ENCODE measurements at regions not wholly inside any gene's neighbourhood (a gene's known extent, or its start where the extent isn't known, plus 50 kb on each side); places are given as distances from the start of the nearest gene placed in this dataset.

DNA sequence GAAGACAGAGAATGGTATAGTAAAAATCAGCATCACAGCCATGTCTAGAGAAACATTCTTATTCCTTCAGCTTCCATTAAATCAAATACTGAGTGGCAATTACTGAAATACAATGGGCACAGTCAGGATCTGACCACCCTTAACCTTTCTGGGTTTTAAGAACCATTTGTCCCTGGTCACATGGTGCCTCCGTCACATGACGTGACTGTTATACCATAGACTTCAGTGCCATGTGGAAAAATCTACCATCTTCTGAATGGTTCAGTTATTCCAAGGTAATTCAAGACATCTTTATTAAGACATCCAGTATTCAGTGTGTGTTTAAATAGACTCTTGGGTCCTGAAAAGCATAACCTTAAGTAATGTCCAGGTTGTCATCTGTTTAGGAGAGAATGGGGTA, 553.1 kb upstream of the FLRT2 start:
- H3K4me3 Mint-ChIP-seq: no peak overlapping the region
- no peak overlapping the region for H3K27ac Mint-ChIP-seq
- H3K27me3 ChIP-seq (replicated peaks in 1 of 2; ENCODE audit: control insufficient read depth in 2 of 2, extremely low read depth in 1 of 2, insufficient read depth in 2 of 2, low read length in 1 of 2): no peaks in the 10 kb centered on the region
- 80% methylated on average over 1 of the region's 2 CpGs for WGBS (ENCODE audit: insufficient coverage)
- DNase-seq (no peak), ATAC-seq (replicated peaks in 1 of 4) (no peak)
- H3K27ac ChIP-seq (ENCODE audit: low read length): no peak overlapping the region
- H3K27me3 Mint-ChIP-seq: no peaks in the 10 kb centered on the region
- no peak overlapping the region for H3K4me3 ChIP-seq (ENCODE audit: control insufficient read depth in 1 of 2, extremely low read depth in 1 of 2, low read length in 1 of 2)
- no peaks in the 10 kb centered on the region for H3K4me1 Mint-ChIP-seq
- H3K9me3 ChIP-seq: no peaks in the 10 kb centered on the region
- no peaks in the 10 kb centered on the region for H3K36me3 ChIP-seq (ENCODE audit: control insufficient read depth in 2 of 2, extremely low read depth in 1 of 2, insufficient read depth in 1 of 2, low read length in 1 of 2)
- peaks cover 9 to 13% (median 11%) of the 10 kb centered on the region in 3 donors for H3K9me3 Mint-ChIP-seq
- H3K4me1 ChIP-seq (ENCODE audit: control insufficient read depth in 1 of 2, extremely low read depth in 1 of 2, insufficient read depth in 2 of 2, low read length in 2 of 2): no peaks in the 10 kb centered on the region
- POLR2A ChIA-PET: no interaction called here
- H3K36me3 Mint-ChIP-seq: no peaks in the 10 kb centered on the region
- CTCF ChIA-PET: no interaction called here

DNA sequence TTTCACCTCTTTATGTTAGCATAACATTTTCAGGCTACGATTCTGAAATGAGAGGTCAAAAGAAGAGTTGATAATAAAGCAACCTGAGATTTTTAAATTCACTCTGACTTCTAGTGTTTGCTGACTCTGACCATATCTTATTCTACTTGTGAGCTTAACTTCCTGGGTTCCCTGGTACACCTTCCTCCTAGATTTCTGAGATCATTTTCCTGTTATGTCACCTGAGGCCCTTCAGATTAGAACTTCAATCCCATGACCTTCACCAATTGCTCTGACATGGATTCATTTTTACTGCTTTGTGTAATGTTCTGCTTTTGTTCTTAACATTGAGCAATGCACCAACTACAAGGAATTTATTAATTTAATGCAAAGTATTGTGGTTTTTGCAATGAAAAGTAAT, 542.9 kb upstream of the FLRT2 start:
- Mint-ChIP-seq H3K9me3 (peaks cover 9 to 31% (median 19%) of the 10 kb centered on the region in 3 donors), H3K27me3 (no peaks in the 10 kb centered on the region), H3K27ac (no peak overlapping the region), H3K4me1 (no peaks in the 10 kb centered on the region), H3K4me3 (no peak overlapping the region), H3K36me3 (no peaks in the 10 kb centered on the region)
- Histone ChIP-seq H3K4me3 (ENCODE audit: control insufficient read depth in 1 of 2, extremely low read depth in 1 of 2, low read length in 1 of 2) (no peak overlapping the region), H3K9me3 (no peaks in the 10 kb centered on the region), H3K27ac (ENCODE audit: low read length) (no peak overlapping the region), H3K36me3 (ENCODE audit: control insufficient read depth in 2 of 2, extremely low read depth in 1 of 2, insufficient read depth in 1 of 2, low read length in 1 of 2) (no peaks in the 10 kb centered on the region), H3K4me1 (ENCODE audit: control insufficient read depth in 1 of 2, extremely low read depth in 1 of 2, insufficient read depth in 2 of 2, low read length in 2 of 2) (no peaks in the 10 kb centered on the region), H3K27me3 (replicated peaks in 1 of 2; ENCODE audit: control insufficient read depth in 2 of 2, extremely low read depth in 1 of 2, insufficient read depth in 2 of 2, low read length in 1 of 2) (no peaks in the 10 kb centered on the region)
- ATAC-seq (replicated peaks in 1 of 4) (no peak), DNase-seq (no peak)
- WGBS (ENCODE audit: insufficient coverage): no CpG with 5 or more reads among the region's 1 CpG
- POLR2A ChIA-PET: interaction anchor here in 1 of 2 donors (0.7 kb wide), 1 partner anchor 62 kb away, joined by 3 read pairs; no protein-coding TSS in a partner anchor
- CTCF ChIA-PET: no interaction called here

DNA sequence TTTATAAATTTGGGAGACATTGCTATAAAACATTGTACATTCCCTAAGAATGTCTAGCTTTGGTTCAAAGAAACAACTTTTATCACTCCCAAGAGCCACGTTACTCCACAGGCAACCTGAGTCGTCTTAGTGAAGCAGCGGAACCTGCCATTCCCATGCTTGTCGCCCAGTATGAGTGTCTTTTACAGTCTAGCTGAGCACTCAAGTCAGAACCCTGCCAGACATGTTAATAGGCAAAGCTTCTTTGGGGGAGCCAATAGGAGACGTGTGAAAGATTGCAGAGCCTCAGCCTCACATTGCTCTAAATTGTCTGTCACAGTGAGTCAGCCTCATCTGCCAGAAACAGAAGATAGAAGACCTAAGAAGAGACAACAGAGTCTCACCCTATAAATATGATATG, 541.6 kb upstream of the FLRT2 start:
- no peaks in the 10 kb centered on the region for H3K4me1 ChIP-seq (ENCODE audit: control insufficient read depth in 1 of 2, extremely low read depth in 1 of 2, insufficient read depth in 2 of 2, low read length in 2 of 2)
- no peaks in the 10 kb centered on the region for H3K4me1 Mint-ChIP-seq
- no peaks in the 10 kb centered on the region for H3K9me3 ChIP-seq
- no peaks in the 10 kb centered on the region for H3K36me3 Mint-ChIP-seq
- H3K9me3 Mint-ChIP-seq: peaks cover 7 to 28% (median 16%) of the 10 kb centered on the region in 3 donors
- ChIA-PET CTCF (no interaction called here), POLR2A (no interaction called here)
- H3K27ac ChIP-seq (ENCODE audit: low read length): no peak overlapping the region
- no peaks in the 10 kb centered on the region for H3K36me3 ChIP-seq (ENCODE audit: control insufficient read depth in 2 of 2, extremely low read depth in 1 of 2, insufficient read depth in 1 of 2, low read length in 1 of 2)
- no peak overlapping the region for H3K4me3 Mint-ChIP-seq
- no peaks in the 10 kb centered on the region for H3K27me3 Mint-ChIP-seq
- H3K27me3 ChIP-seq (replicated peaks in 1 of 2; ENCODE audit: control insufficient read depth in 2 of 2, extremely low read depth in 1 of 2, insufficient read depth in 2 of 2, low read length in 1 of 2): no peaks in the 10 kb centered on the region
- DNase-seq: no peak
- ATAC-seq (replicated peaks in 1 of 4): no peak
- H3K4me3 ChIP-seq (ENCODE audit: control insufficient read depth in 1 of 2, extremely low read depth in 1 of 2, low read length in 1 of 2): no peak overlapping the region
- 81% methylated on average over 4 of the region's 5 CpGs for WGBS (ENCODE audit: insufficient coverage)
- H3K27ac Mint-ChIP-seq: no peak overlapping the region

DNA sequence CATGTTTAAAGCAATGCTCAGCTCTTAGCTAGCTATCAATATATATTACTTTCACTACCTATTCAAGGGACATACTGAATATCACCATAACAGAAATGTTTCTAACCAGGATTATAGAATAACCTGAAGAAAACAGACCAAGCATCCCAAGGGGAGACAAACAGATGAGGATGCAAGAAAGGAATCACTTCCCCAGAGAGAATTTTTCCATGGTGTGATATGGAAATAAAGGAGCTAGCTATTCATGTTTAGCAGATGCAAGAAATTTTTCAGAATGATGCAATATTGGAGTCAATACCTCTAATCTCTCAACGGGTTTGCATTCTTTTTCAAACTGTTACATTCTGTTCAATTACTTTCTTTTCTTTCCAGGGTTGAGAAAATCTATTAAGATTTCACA, 538.9 kb upstream of the FLRT2 start:
- Mint-ChIP-seq H3K27ac (no peak overlapping the region), H3K36me3 (no peaks in the 10 kb centered on the region), H3K27me3 (no peaks in the 10 kb centered on the region), H3K9me3 (peaks cover 8 to 14% (median 9%) of the 10 kb centered on the region in 3 donors), H3K4me1 (no peaks in the 10 kb centered on the region), H3K4me3 (no peak overlapping the region)
- H3K4me1 ChIP-seq (ENCODE audit: control insufficient read depth in 1 of 2, extremely low read depth in 1 of 2, insufficient read depth in 2 of 2, low read length in 2 of 2): no peaks in the 10 kb centered on the region
- DNase-seq (no peak), ATAC-seq (replicated peaks in 1 of 4) (no peak)
- H3K9me3 ChIP-seq: no peaks in the 10 kb centered on the region
- H3K27me3 ChIP-seq (replicated peaks in 1 of 2; ENCODE audit: control insufficient read depth in 2 of 2, extremely low read depth in 1 of 2, insufficient read depth in 2 of 2, low read length in 1 of 2): no peaks in the 10 kb centered on the region
- no CpG with 5 or more reads among the region's 1 CpG for WGBS (ENCODE audit: insufficient coverage)
- no peak overlapping the region for H3K27ac ChIP-seq (ENCODE audit: low read length)
- no peak overlapping the region for H3K4me3 ChIP-seq (ENCODE audit: control insufficient read depth in 1 of 2, extremely low read depth in 1 of 2, low read length in 1 of 2)
- H3K36me3 ChIP-seq (ENCODE audit: control insufficient read depth in 2 of 2, extremely low read depth in 1 of 2, insufficient read depth in 1 of 2, low read length in 1 of 2): no peaks in the 10 kb centered on the region
- ChIA-PET CTCF (no interaction called here), POLR2A (no interaction called here)

DNA sequence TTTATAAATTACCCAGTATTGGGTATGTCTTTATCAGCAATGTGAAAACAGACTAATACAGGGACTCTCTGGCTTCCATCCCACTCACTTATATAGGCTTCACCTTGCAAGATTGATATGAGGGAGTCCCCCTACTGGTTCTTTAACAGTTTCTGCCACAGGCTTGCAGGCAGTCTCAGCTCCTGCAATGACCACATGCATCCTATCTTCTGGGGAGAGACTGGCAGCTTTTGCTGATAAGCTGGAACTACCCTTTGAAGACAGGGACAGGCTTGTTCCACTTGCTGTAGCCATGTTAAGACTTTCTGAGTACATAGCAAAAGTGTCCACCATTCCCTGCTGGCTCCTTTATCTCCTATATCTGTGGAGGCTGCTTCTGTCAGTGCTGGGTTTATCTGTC, 531.7 kb upstream of the FLRT2 start:
- POLR2A ChIA-PET: no interaction called here

DNA sequence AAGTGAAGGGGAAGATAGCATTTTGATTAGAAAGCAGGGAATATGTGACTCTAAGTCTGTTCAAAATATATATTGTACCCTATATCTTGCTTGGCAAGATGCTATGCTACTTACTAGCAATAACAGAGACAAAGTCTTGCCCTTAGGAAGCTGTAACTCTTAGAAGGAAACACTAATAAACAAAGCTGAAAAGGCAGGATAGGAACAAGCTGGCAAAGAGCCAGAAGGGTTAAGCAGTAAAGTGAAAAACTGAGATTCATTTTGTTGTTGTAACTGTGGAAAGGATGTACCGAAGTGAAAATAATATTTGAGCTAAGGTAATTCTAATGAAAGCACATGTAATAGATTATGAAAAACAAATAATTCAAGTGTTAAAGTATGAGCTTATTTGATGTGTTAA, 527.1 kb upstream of the FLRT2 start:
- DNase-seq (no peak), ATAC-seq (replicated peaks in 1 of 4) (no peak)
- Mint-ChIP-seq H3K27me3 (no peaks in the 10 kb centered on the region), H3K36me3 (no peaks in the 10 kb centered on the region), H3K4me1 (no peaks in the 10 kb centered on the region), H3K4me3 (no peak overlapping the region), H3K27ac (no peak overlapping the region), H3K9me3 (peaks cover 6 to 17% (median 9%) of the 10 kb centered on the region in 3 donors)
- H3K27ac ChIP-seq (ENCODE audit: low read length): no peak overlapping the region
- WGBS (ENCODE audit: insufficient coverage): no CpG with 5 or more reads among the region's 1 CpG
- no peak overlapping the region for H3K4me3 ChIP-seq (ENCODE audit: control insufficient read depth in 1 of 2, extremely low read depth in 1 of 2, low read length in 1 of 2)
- H3K4me1 ChIP-seq (ENCODE audit: control insufficient read depth in 1 of 2, extremely low read depth in 1 of 2, insufficient read depth in 2 of 2, low read length in 2 of 2): no peaks in the 10 kb centered on the region
- CTCF ChIA-PET: no interaction called here
- no peaks in the 10 kb centered on the region for H3K36me3 ChIP-seq (ENCODE audit: control insufficient read depth in 2 of 2, extremely low read depth in 1 of 2, insufficient read depth in 1 of 2, low read length in 1 of 2)
- no peaks in the 10 kb centered on the region for H3K27me3 ChIP-seq (replicated peaks in 1 of 2; ENCODE audit: control insufficient read depth in 2 of 2, extremely low read depth in 1 of 2, insufficient read depth in 2 of 2, low read length in 1 of 2)
- POLR2A ChIA-PET: no interaction called here
- H3K9me3 ChIP-seq: no peaks in the 10 kb centered on the region

More for the DNA sequence above, 531.7 kb upstream of the FLRT2 start:
- Mint-ChIP-seq H3K27me3 (no peaks in the 10 kb centered on the region), H3K36me3 (no peaks in the 10 kb centered on the region), H3K27ac (no peak overlapping the region), H3K4me1 (no peaks in the 10 kb centered on the region), H3K9me3 (peaks cover 2 to 8% (median 6%) of the 10 kb centered on the region in 3 donors), H3K4me3 (no peak overlapping the region)
- ATAC-seq (replicated peaks in 1 of 4) (no peak), DNase-seq (no peak)
- Histone ChIP-seq H3K4me1 (ENCODE audit: control insufficient read depth in 1 of 2, extremely low read depth in 1 of 2, insufficient read depth in 2 of 2, low read length in 2 of 2) (no peaks in the 10 kb centered on the region), H3K27me3 (replicated peaks in 1 of 2; ENCODE audit: control insufficient read depth in 2 of 2, extremely low read depth in 1 of 2, insufficient read depth in 2 of 2, low read length in 1 of 2) (no peaks in the 10 kb centered on the region), H3K36me3 (ENCODE audit: control insufficient read depth in 2 of 2, extremely low read depth in 1 of 2, insufficient read depth in 1 of 2, low read length in 1 of 2) (no peaks in the 10 kb centered on the region), H3K27ac (ENCODE audit: low read length) (no peak overlapping the region), H3K9me3 (no peaks in the 10 kb centered on the region), H3K4me3 (ENCODE audit: control insufficient read depth in 1 of 2, extremely low read depth in 1 of 2, low read length in 1 of 2) (no peak overlapping the region)
- CTCF ChIA-PET: no interaction called here

DNA sequence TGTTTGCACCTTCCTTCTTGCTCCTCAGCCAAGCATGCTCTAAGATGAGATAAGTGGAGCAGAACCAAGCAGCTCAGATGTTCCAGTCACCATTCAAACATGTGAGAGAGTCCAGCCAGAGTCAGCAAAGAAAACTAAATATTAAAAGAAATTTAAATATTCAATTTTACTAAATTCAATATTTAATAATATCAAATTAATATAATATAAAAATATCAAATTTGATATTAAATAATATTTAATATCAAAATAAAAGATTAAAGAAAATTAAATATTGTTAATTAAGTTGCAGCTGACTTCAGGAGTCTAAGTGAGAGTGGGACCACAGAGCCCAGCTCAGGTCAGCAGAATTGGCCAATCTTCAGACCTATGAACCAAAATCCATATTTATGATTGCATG, 526.1 kb upstream of the FLRT2 start:
- POLR2A ChIA-PET: no interaction called here
- H3K4me1 ChIP-seq (ENCODE audit: control insufficient read depth in 1 of 2, extremely low read depth in 1 of 2, insufficient read depth in 2 of 2, low read length in 2 of 2): no peaks in the 10 kb centered on the region
- H3K4me3 Mint-ChIP-seq: no peak overlapping the region
- H3K9me3 ChIP-seq: no peaks in the 10 kb centered on the region
- CTCF ChIA-PET: no interaction called here
- no peak overlapping the region for H3K27ac Mint-ChIP-seq
- no peak for ATAC-seq (replicated peaks in 1 of 4)
- H3K4me3 ChIP-seq (ENCODE audit: control insufficient read depth in 1 of 2, extremely low read depth in 1 of 2, low read length in 1 of 2): no peak overlapping the region
- no peaks in the 10 kb centered on the region for H3K27me3 ChIP-seq (replicated peaks in 1 of 2; ENCODE audit: control insufficient read depth in 2 of 2, extremely low read depth in 1 of 2, insufficient read depth in 2 of 2, low read length in 1 of 2)
- H3K36me3 ChIP-seq (ENCODE audit: control insufficient read depth in 2 of 2, extremely low read depth in 1 of 2, insufficient read depth in 1 of 2, low read length in 1 of 2): no peaks in the 10 kb centered on the region
- no peak overlapping the region for H3K27ac ChIP-seq (ENCODE audit: low read length)
- H3K4me1 Mint-ChIP-seq: no peaks in the 10 kb centered on the region
- H3K36me3 Mint-ChIP-seq: no peaks in the 10 kb centered on the region
- peaks cover 7 to 23% (median 14%) of the 10 kb centered on the region in 3 donors for H3K9me3 Mint-ChIP-seq
- H3K27me3 Mint-ChIP-seq: no peaks in the 10 kb centered on the region
- no peak for DNase-seq
